Nephron progenitor cell (in vitro differentiated cells): ENCODE measurements at regions not wholly inside any gene's neighbourhood (a gene's known extent, or its start where the extent isn't known, plus 50 kb on each side); places are given as distances from the start of the nearest gene placed in this dataset.

ENCODE experiments used
- DNase-seq: peaks from one replicate; pipeline ENCODE4 v3.0.0; 2021
- H3K27ac Mint-ChIP-seq: 2 replicates; pipeline ENCODE4 v1.8.0; 2021; ENCODE audit warnings: mild to moderate bottlenecking, moderate library complexity, mixed read lengths
- H3K27me3 Mint-ChIP-seq: 2 replicates; pipeline ENCODE4 v1.8.0; 2021; ENCODE audit warnings: mild to moderate bottlenecking, low read depth, mixed read lengths; ENCODE audit not compliant: poor library complexity
- H3K36me3 Mint-ChIP-seq: 2 replicates; pipeline ENCODE4 v1.8.0; 2021; ENCODE audit warnings: low read depth, mixed read lengths
- H3K4me1 Mint-ChIP-seq: 2 replicates; pipeline ENCODE4 v1.8.0; 2021; ENCODE audit warnings: mixed read lengths
- H3K4me3 Mint-ChIP-seq: 2 replicates; pipeline ENCODE4 v1.8.0; 2021; ENCODE audit warnings: mild to moderate bottlenecking, moderate library complexity, mixed read lengths
- H3K9me3 Mint-ChIP-seq: 2 replicates; pipeline ENCODE4 v1.8.0; 2021; ENCODE audit warnings: mild to moderate bottlenecking, moderate library complexity, mixed read lengths
- CTCF ChIP-seq: fragments of 200-600 bp; sonication (generic); IDR thresholded peaks from 2 replicates; pipeline ENCODE4 v1.5.0; 2021; ENCODE audit warnings: antibody characterized with exemption

- Mint-ChIP-seq H3K27ac (no peak overlapping the region), H3K4me3 (no peak overlapping the region), H3K4me1 (no peaks in the 10 kb centered on the region), H3K36me3 (no peaks in the 10 kb centered on the region), H3K9me3 (no peaks in the 10 kb centered on the region), H3K27me3 (no peaks in the 10 kb centered on the region)
- TF ChIP-seq CTCF = no peak
- no peak for DNase-seq
These were observed 281.3 kb downstream of the IPMK start for GRCh38 chr10:57986422-57986821.

- H3K27me3 Mint-ChIP-seq = no peaks in the 10 kb centered on the region
- H3K9me3 Mint-ChIP-seq = no peaks in the 10 kb centered on the region
- H3K27ac Mint-ChIP-seq = no peak overlapping the region
- H3K4me3 Mint-ChIP-seq = no peak overlapping the region
- H3K36me3 Mint-ChIP-seq = no peaks in the 10 kb centered on the region
- H3K4me1 Mint-ChIP-seq = no peaks in the 10 kb centered on the region
- no peak for TF ChIP-seq CTCF
- DNase-seq = no peak
These were observed 284.4 kb downstream of the IPMK start for GRCh38 chr10:57983281-57983791.

GRCh38 chr10:57982091-57982490, 285.6 kb downstream of the IPMK start:
- Mint-ChIP-seq H3K27ac (no peak overlapping the region), H3K9me3 (no peaks in the 10 kb centered on the region), H3K36me3 (no peaks in the 10 kb centered on the region), H3K4me1 (no peaks in the 10 kb centered on the region), H3K27me3 (no peaks in the 10 kb centered on the region), H3K4me3 (no peak overlapping the region)
- DNase-seq = no peak
- TF ChIP-seq CTCF = no peak

GRCh38 chr10:57979956-57980355, 287.7 kb downstream of the IPMK start:
- Mint-ChIP-seq H3K4me1 (no peaks in the 10 kb centered on the region), H3K27me3 (no peaks in the 10 kb centered on the region), H3K36me3 (no peaks in the 10 kb centered on the region), H3K27ac (no peak overlapping the region), H3K4me3 (no peak overlapping the region), H3K9me3 (no peaks in the 10 kb centered on the region)
- TF ChIP-seq CTCF = no peak
- no peak for DNase-seq

- Mint-ChIP-seq H3K4me3 (no peak overlapping the region), H3K27me3 (no peaks in the 10 kb centered on the region), H3K27ac (no peak overlapping the region), H3K4me1 (no peaks in the 10 kb centered on the region), H3K9me3 (no peaks in the 10 kb centered on the region), H3K36me3 (no peaks in the 10 kb centered on the region)
- DNase-seq = no peak
- no peak for TF ChIP-seq CTCF
These were observed 288.2 kb downstream of the IPMK start for GRCh38 chr10:57979491-57979890.

- H3K4me3 Mint-ChIP-seq = no peak overlapping the region
- no peaks in the 10 kb centered on the region for H3K9me3 Mint-ChIP-seq
- no peak overlapping the region for H3K27ac Mint-ChIP-seq
- H3K4me1 Mint-ChIP-seq = no peaks in the 10 kb centered on the region
- TF ChIP-seq CTCF = no peak
- H3K36me3 Mint-ChIP-seq = no peaks in the 10 kb centered on the region
- no peaks in the 10 kb centered on the region for H3K27me3 Mint-ChIP-seq
- no peak for DNase-seq
These were observed 290.4 kb downstream of the IPMK start for GRCh38 chr10:57977262-57977661.
